OCI-LY7 (cell line): ENCODE measurements at regions not wholly inside any gene's neighbourhood (a gene's known extent, or its start where the extent isn't known, plus 50 kb on each side); places are given as distances from the start of the nearest gene placed in this dataset.

Experiments used
- CTCF ChIP-seq: fragments of 200-600 bp; sonication (generic); conservative IDR thresholded peaks from 2 replicates; pipeline ENCODE4 v1.5.1; 2014; ENCODE audit warnings: mild to moderate bottlenecking, antibody characterized with exemption, low read length, moderate library complexity, mixed read lengths
- EZH2phosphoT487 ChIP-seq: fragments of 200-600 bp; sonication (generic); IDR thresholded peaks from 2 replicates; pipeline ENCODE4 v1.6.1; 2018; ENCODE audit warnings: low read depth, borderline replicate concordance, mild to moderate bottlenecking, mixed run types, antibody characterized with exemption, low read length, moderate library complexity, mixed read lengths

GRCh38 chr2:5227062-5227699 lies 465.0 kb upstream of the SOX11 start:
- TF ChIP-seq CTCF, result no peak
- no peak for TF ChIP-seq EZH2phosphoT487
